Endodermal cell (in vitro differentiated cells): ENCODE measurements at regions not wholly inside any gene's neighbourhood (a gene's known extent, or its start where the extent isn't known, plus 50 kb on each side); places are given as distances from the start of the nearest gene placed in this dataset.

Experiments used
- DNase-seq: peaks from one replicate; pipeline ENCODE4 v3.0.0-alpha.2; 2017
- H3K27ac ChIP-seq: 2 replicates; pipeline ENCODE4 v1.5.1; 2013; ENCODE audit warnings: mild to moderate bottlenecking, low read depth, low read length, moderate library complexity
- H3K27me3 ChIP-seq: 2 replicates; pipeline ENCODE4 v1.6.1; 2013; ENCODE audit warnings: mild to moderate bottlenecking, low read length, moderate library complexity; ENCODE audit not compliant: insufficient read depth, control insufficient read depth, poor library complexity, severe bottlenecking
- H3K36me3 ChIP-seq: 2 replicates; pipeline ENCODE4 v1.7.0; 2013; ENCODE audit warnings: mild to moderate bottlenecking, low read length, moderate library complexity; ENCODE audit not compliant: control insufficient read depth, insufficient read depth
- H3K4me1 ChIP-seq: one replicate; pipeline ENCODE4 v1.7.0; 2013; ENCODE audit warnings: low read length; ENCODE audit not compliant: control insufficient read depth, insufficient read depth
- H3K4me3 ChIP-seq: 2 replicates; pipeline ENCODE4 v1.5.1; 2013; ENCODE audit warnings: mild to moderate bottlenecking, low read length, moderate library complexity
- H3K9ac ChIP-seq: 2 replicates; pipeline ENCODE4 v1.6.1; 2013; ENCODE audit warnings: mild to moderate bottlenecking, low read length, moderate library complexity; ENCODE audit not compliant: poor library complexity, severe bottlenecking; ENCODE audit errors: extremely low read depth
- H3K9me3 ChIP-seq: 2 replicates; pipeline ENCODE4 v1.6.1; 2013; ENCODE audit warnings: mild to moderate bottlenecking, low read length, moderate library complexity; ENCODE audit not compliant: control insufficient read depth
- H3K27ac Mint-ChIP-seq: 2 replicates; pipeline ENCODE4 v1.8.0; 2020; ENCODE audit warnings: mixed read lengths
- H3K27me3 Mint-ChIP-seq: 2 replicates; pipeline ENCODE4 v1.8.0; 2021; ENCODE audit warnings: mild to moderate bottlenecking, mixed read lengths; ENCODE audit not compliant: insufficient read depth
- H3K36me3 Mint-ChIP-seq: 2 replicates; pipeline ENCODE4 v1.8.0; 2020; ENCODE audit warnings: low read depth, mixed read lengths
- H3K4me1 Mint-ChIP-seq: 2 replicates; pipeline ENCODE4 v1.8.0; 2020; ENCODE audit warnings: mixed read lengths
- H3K4me3 Mint-ChIP-seq: 2 replicates; pipeline ENCODE4 v1.8.0; 2020; ENCODE audit warnings: mild to moderate bottlenecking, moderate library complexity, mixed read lengths
- H3K9me3 Mint-ChIP-seq: 2 replicates; pipeline ENCODE4 v1.8.0; 2020; ENCODE audit warnings: mild to moderate bottlenecking, mixed read lengths
- CTCF ChIP-seq: fragments of 200-600 bp; sonication (generic); conservative IDR thresholded peaks from 2 replicates; pipeline ENCODE4 v1.5.0; 2021; ENCODE audit warnings: antibody characterized with exemption, mild to moderate bottlenecking
- WGBS, 2 experiments: methylation state at CpG; one replicate each; pipeline versions ENCODE4 v1.1.5 to v1.1.7; 2013; ENCODE audit warnings: missing lambda C conversion rate in 2 of 2, mixed read lengths in 1 of 2; ENCODE audit not compliant: insufficient coverage in 1 of 2, insufficient read length in 1 of 2; 5-methylcytosine and 5-hydroxymethylcytosine counted together

GRCh38 chr7:35353481-35353880 is 99.6 kb upstream of the TBX20 start:
- Histone ChIP-seq H3K4me3 (no peak overlapping the region), H3K9ac (no peak overlapping the region), H3K9me3 (no peaks in the 10 kb centered on the region), H3K36me3 (no peaks in the 10 kb centered on the region), H3K4me1 (peaks cover 5% of the 10 kb centered on the region), H3K27me3 (no peaks in the 10 kb centered on the region), H3K27ac (no peak overlapping the region)
- Mint-ChIP-seq H3K27me3 (peaks cover 4% of the 10 kb centered on the region), H3K36me3 (no peaks in the 10 kb centered on the region), H3K4me1 (peaks cover 11% of the 10 kb centered on the region), H3K4me3 (no peak overlapping the region), H3K9me3 (no peaks in the 10 kb centered on the region), H3K27ac (no peak overlapping the region)
- no peak for TF ChIP-seq CTCF
- no peak for DNase-seq
- 68 to 80% methylated on average over 3 to 6 of the region's 6 CpGs for WGBS, 2 experiments

DNA sequence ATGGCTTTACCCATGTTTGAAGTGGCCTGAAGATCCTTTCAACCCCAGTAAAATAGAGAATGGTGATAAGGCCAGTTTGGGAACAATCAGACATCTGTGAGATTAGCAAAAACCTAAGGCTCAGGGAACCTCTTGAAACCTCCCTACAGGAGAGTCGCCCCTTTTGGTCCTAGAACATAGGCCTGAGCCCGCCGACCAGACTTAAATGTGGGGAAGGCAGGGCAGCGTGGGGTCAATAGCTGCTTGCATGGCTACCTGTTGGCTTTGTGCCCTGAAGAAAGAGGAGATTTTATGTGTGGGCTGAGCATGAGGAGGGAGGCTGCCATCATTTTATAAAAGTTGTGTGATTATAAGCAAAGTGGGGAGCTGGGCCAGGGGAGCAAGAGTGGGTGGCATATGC is 97.6 kb upstream of the TBX20 start:
- Histone ChIP-seq H3K4me1 (peaks cover 4% of the 10 kb centered on the region), H3K36me3 (no peaks in the 10 kb centered on the region), H3K27me3 (no peaks in the 10 kb centered on the region), H3K4me3 (no peak overlapping the region), H3K27ac (no peak overlapping the region), H3K9me3 (no peaks in the 10 kb centered on the region), H3K9ac (no peak overlapping the region)
- WGBS, 2 experiments, result 94% methylated on average over 4 of the region's 4 CpGs; no CpG with 5 or more reads in 1 of the 2 experiments
- Mint-ChIP-seq H3K9me3 (no peaks in the 10 kb centered on the region), H3K4me1 (peaks cover 13% of the 10 kb centered on the region), H3K27me3 (peaks cover 6% of the 10 kb centered on the region), H3K4me3 (no peak overlapping the region), H3K36me3 (no peaks in the 10 kb centered on the region), H3K27ac (no peak overlapping the region)
- TF ChIP-seq CTCF, result no peak
- DNase-seq, result no peak

DNA sequence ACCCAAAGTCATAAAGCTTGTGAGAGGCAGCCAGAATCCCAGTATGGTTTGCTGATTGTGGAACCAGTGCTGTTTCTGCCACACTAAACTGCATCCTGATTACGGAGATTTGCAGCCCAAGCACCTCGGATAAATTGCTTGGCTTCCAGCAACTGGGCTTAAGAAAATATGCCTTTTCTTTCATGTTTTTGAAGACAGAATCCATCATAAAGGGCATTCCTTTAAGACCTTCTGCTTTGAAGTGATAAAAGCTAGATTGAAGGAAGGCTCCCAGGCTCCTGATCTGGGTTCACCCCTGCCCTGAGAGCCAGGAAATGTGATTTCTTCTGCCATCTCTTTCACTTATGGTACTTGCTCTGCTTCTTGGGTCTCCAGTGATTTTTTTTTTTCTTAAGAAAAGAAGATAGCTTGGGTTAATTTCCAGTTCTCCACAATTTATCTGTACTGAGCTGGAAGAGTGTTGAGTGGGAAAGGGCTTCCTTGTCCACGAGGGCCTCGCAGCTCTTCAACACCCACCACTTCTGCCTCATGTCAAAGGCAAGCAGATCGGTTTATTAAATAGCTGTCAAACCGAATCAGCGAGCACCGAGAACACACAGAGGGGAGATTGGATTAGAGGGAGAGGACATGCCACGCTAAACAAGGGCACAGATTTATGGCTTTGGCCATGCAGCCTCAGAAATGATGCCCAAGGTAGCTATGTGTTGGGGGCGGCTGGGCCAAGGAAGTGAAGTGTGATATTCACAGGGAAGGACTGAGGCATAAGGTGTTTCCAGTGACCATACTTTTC is 94.9 kb upstream of the TBX20 start:
- no peaks in the 10 kb centered on the region for H3K36me3 Mint-ChIP-seq
- TF ChIP-seq CTCF, result no peak
- Histone ChIP-seq H3K9ac (no peak overlapping the region), H3K9me3 (no peaks in the 10 kb centered on the region), H3K4me1 (no peaks in the 10 kb centered on the region), H3K27ac (no peak overlapping the region), H3K4me3 (no peak overlapping the region), H3K36me3 (no peaks in the 10 kb centered on the region), H3K27me3 (no peaks in the 10 kb centered on the region)
- H3K27ac Mint-ChIP-seq, result no peak overlapping the region
- H3K4me3 Mint-ChIP-seq, result no peak overlapping the region
- no peak for DNase-seq
- WGBS, 2 experiments, result 91 to 98% methylated on average over 10 of the region's 10 CpGs
- peaks cover 6% of the 10 kb centered on the region for H3K4me1 Mint-ChIP-seq
- H3K9me3 Mint-ChIP-seq, result no peaks in the 10 kb centered on the region
- H3K27me3 Mint-ChIP-seq, result peaks cover 6% of the 10 kb centered on the region
